Subcutaneous abdominal adipose tissue (tissue), 5 donors: ENCODE measurements at regions not wholly inside any gene's neighbourhood (a gene's known extent, or its start where the extent isn't known, plus 50 kb on each side); places are given as distances from the start of the nearest gene placed in this dataset.

Experiments used
- H3K27ac ChIP-seq: one replicate; pipeline ENCODE4 v1.7.0; 2013; ENCODE audit warnings: low read depth, mild to moderate bottlenecking, inconsistent platforms, low read length, moderate library complexity
- H3K27me3 ChIP-seq, 5 donors: one replicate each; pipeline ENCODE4 v1.7.0; 2013; ENCODE audit warnings: low read length in 5 of 5, inconsistent platforms in 1 of 5; ENCODE audit not compliant: control insufficient read depth in 5 of 5, insufficient read depth in 4 of 5
- H3K36me3 ChIP-seq, 5 donors: one replicate each; pipeline ENCODE4 v1.7.0; 2013; ENCODE audit warnings: low read length in 5 of 5; ENCODE audit not compliant: control insufficient read depth in 5 of 5, insufficient read depth in 5 of 5
- H3K4me1 ChIP-seq, 5 donors: one replicate each; pipeline ENCODE4 v1.7.0; 2013; ENCODE audit warnings: low read length in 5 of 5, mild to moderate bottlenecking in 3 of 5, moderate library complexity in 1 of 5; ENCODE audit not compliant: control insufficient read depth in 5 of 5, insufficient read depth in 5 of 5
- H3K4me3 ChIP-seq, 5 donors: one replicate each; pipeline ENCODE4 v1.7.0; 2013; ENCODE audit warnings: low read length in 5 of 5, low read depth in 1 of 5
- H3K9ac ChIP-seq, 5 donors: one replicate each; pipeline ENCODE4 v1.7.0; 2013; ENCODE audit warnings: low read length in 5 of 5, mild to moderate bottlenecking in 4 of 5, moderate library complexity in 3 of 5
- H3K9me3 ChIP-seq, 5 donors: one replicate each; pipeline ENCODE4 v1.7.0; 2013; ENCODE audit warnings: low read length in 5 of 5; ENCODE audit not compliant: control insufficient read depth in 5 of 5
- donor health status: healthy.
- donor health status: healthy.
- donor health status: healthy.
- donor health status: healthy.
- donor health status: healthy.

DNA sequence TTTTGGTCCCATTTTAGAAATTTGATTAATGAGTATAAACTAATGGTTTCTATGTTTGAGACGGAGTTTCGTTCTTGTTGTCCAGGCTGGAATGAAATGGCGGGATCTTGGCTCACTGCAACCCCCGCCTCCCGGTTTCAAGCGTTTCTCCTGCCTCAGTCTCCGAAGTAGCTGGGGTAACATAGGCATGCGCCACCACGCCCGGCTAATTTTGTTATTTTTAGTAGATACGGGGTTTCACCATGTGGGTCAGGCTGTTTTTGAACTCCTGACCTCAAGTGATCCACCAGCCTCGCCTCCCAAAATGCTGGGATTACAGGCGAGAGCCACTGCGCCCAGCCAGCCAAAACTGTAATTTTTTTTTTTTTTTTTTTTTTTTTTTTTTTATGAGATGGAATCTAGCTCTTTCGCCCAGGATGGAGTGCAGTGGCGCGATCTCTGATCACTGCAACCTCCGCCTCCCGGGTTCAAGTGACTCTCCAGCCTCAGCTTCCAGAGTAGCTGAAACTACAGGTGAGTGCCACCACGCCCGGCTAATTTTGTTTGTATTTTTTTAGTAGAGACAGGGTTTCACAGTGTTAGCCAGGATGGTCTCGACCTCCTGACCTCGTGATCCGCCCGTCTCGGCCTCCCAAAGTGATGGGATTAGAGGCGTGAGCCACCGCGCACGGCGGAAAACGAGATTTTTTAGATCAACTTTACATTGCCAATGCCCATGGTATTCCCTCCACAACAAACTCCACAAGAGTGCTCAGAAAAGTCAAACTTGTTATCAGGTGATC, 127.8 kb downstream of the HFE start:
- peak overlapping the region; percentile 6 to 75 (median 66) for H3K4me3 ChIP-seq
- H3K9me3 ChIP-seq: peaks cover 0 to 4% (median 0%) of the 10 kb centered on the region in 5 donors
- H3K9ac ChIP-seq: peak overlapping the region in 1 of 5 donors; percentile 16
- no peak overlapping the region for H3K27ac ChIP-seq
- H3K4me1 ChIP-seq: peaks cover 0 to 25% (median 24%) of the 10 kb centered on the region in 5 donors
- no peaks in the 10 kb centered on the region for H3K36me3 ChIP-seq
- H3K27me3 ChIP-seq: peaks cover 5 to 34% (median 12%) of the 10 kb centered on the region in 5 donors

DNA sequence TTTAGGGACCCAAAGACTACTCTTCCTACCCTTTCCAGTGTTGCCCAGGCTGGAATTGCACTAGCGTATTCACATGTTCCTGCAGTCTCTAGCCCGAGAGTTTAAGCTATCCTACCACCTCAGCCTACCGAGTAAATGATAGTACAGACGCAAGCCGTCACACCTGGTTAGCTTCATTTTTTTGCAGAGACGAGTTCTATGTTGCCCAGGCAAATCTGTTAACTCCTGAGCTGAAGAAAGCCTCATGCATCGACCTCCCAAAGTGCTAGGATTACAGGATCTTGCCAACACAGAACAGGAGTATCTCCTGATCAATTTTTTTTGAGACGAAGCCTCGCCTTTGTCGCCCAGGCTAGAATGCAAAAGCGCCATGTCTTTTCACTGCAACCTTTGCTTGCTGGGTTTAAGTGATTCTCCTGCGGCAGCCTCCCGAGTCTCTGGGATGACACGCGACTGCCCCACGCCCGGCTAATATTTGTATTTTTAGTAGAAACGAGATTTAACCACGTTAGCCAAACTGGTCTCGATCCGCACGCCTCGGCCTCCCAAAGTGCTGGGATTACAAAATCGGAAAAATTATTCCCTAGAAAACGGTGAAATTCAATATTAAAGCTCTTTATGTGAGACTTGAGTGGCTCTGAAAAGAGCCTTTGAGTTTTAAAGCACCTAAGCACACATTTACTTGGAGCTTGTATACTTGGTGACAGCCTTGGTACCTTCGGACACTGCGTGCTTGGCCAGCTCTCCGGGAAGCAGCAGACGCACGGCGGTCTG, 128.5 kb downstream of the HFE start:
- Histone ChIP-seq H3K36me3 (no peaks in the 10 kb centered on the region), H3K27ac (peak overlapping the region; percentile 83), H3K9ac (peak overlapping the region in 3 of 5 donors; percentile 0 to 18 (median 16)), H3K4me1 (peaks cover 0 to 25% (median 24%) of the 10 kb centered on the region in 5 donors), H3K27me3 (peaks cover 5 to 39% (median 12%) of the 10 kb centered on the region in 5 donors), H3K9me3 (peaks cover 0 to 4% (median 0%) of the 10 kb centered on the region in 5 donors), H3K4me3 (peak overlapping the region; percentile 63 to 80 (median 68))

DNA sequence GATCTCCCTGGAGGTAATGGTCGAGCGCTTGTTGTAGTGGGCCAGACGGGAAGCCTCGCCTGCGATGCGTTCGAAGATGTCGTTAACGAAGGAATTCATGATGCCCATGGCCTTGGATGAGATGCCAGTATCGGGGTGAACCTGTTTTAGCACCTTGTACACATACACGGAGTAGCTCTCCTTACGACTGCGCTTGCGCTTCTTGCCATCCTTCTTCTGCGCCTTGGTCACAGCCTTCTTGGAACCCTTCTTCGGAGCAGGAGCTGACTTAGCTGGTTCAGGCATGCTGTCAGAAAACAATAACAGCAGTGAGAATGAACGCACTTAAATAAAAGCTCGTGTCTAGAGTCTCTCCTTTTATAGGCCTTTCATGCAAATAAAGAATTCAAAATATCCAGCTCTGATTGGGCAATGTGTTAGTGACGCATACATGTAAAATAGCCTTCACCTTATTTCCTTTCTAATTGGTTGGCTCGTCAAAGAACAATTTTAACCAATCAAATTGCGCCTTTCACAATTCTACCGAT, 129.2 kb downstream of the HFE start:
- Histone ChIP-seq H3K27ac (peak overlapping the region; percentile 83), H3K36me3 (no peaks in the 10 kb centered on the region), H3K4me3 (peak overlapping the region; percentile 63 to 80 (median 68)), H3K27me3 (peaks cover 5 to 39% (median 12%) of the 10 kb centered on the region in 5 donors), H3K9me3 (peaks cover 0 to 4% (median 0%) of the 10 kb centered on the region in 5 donors), H3K9ac (peak overlapping the region in 3 of 5 donors; percentile 1 to 52 (median 18)), H3K4me1 (peaks cover 0 to 25% (median 24%) of the 10 kb centered on the region in 5 donors)

DNA sequence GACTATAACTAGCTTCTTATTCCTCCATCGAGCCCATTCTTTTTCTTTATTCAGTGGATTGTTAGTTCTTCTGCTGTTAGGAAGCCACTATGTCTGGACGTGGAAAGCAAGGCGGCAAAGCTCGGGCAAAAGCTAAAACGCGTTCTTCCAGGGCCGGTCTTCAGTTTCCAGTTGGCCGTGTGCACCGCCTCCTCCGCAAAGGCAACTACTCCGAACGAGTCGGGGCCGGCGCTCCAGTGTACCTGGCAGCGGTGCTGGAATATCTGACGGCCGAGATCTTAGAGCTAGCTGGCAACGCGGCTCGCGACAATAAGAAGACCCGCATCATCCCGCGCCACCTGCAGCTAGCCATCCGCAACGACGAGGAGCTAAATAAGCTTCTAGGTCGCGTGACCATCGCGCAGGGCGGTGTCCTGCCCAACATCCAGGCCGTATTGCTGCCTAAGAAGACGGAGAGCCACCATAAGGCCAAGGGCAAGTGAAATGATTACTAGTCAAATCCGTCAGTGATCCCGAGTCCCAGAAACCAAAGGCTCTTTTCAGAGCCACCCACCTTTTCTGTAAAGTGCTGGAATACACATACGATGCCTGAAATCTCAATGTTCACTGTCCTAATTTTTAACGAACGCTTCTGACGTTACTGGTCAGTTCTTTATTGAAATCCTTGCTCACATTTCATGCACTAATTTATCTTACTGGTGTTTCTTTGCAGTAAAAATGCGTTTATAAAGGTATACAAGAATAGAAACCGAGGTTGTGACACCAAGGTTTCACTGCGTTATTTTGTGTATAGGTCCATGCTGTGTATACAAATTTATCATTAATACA, 129.9 kb downstream of the HFE start:
- H3K36me3 ChIP-seq: no peaks in the 10 kb centered on the region
- H3K27me3 ChIP-seq: peaks cover 5 to 39% (median 12%) of the 10 kb centered on the region in 5 donors
- H3K9me3 ChIP-seq: peaks cover 0 to 4% (median 0%) of the 10 kb centered on the region in 5 donors
- H3K27ac ChIP-seq: peak overlapping the region; percentile 83
- H3K4me1 ChIP-seq: peaks cover 0 to 25% (median 24%) of the 10 kb centered on the region in 5 donors
- H3K4me3 ChIP-seq: peak overlapping the region; percentile 63 to 80 (median 68)
- peak overlapping the region in 4 of 5 donors; percentile 38 to 74 (median 48) for H3K9ac ChIP-seq

DNA sequence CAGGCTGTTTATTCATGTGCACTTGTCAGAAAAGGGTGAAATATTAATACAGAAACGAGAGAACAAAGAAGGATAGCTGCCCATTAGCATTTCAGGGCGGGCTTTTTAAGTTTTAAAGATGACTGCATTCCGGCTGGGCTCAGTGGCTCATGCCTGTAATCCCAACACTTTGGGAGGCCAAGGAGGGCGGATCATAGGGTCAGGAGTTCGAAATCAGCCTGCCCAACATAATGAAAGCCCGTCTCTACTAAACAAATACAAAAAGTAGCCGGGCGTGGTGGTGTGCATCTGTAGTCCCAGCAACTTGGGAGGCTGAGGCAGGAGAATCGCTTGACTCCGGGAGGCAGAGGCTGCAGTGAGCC, 130.5 kb downstream of the HFE start:
- Histone ChIP-seq H3K36me3 (no peaks in the 10 kb centered on the region), H3K27ac (peak overlapping the region; percentile 83), H3K4me3 (peak overlapping the region; percentile 63 to 80 (median 68)), H3K9me3 (peaks cover 0 to 4% (median 0%) of the 10 kb centered on the region in 5 donors), H3K4me1 (peaks cover 0 to 25% (median 24%) of the 10 kb centered on the region in 5 donors), H3K9ac (peak overlapping the region in 3 of 5 donors; percentile 43 to 74 (median 54)), H3K27me3 (peaks cover 5 to 42% (median 12%) of the 10 kb centered on the region in 5 donors)

DNA sequence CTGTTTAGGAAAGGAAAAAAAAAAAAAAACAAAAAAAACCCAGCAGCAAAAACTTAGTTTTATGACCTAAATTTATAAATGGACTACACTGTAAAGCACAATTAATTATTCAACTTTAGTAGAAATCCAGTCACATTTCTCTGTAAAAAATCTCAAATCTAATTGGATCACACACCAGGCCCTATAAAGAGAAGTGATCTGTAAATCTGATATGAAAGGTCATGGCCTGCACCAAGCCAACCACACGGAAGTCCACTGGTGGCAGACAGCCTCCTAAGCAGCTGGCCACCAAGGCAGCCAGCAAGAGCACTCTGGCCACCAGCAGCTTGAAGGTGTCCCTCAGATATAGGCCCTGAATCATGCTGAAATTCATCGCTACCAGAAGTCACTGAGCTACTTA, 131.6 kb downstream of the HFE start:
- Histone ChIP-seq H3K9me3 (peaks cover 0 to 4% (median 0%) of the 10 kb centered on the region in 5 donors), H3K9ac (no peak overlapping the region), H3K27me3 (peaks cover 5 to 47% (median 17%) of the 10 kb centered on the region in 5 donors), H3K4me3 (no peak overlapping the region), H3K36me3 (no peaks in the 10 kb centered on the region), H3K4me1 (peaks cover 0 to 30% (median 24%) of the 10 kb centered on the region in 5 donors), H3K27ac (no peak overlapping the region)

DNA sequence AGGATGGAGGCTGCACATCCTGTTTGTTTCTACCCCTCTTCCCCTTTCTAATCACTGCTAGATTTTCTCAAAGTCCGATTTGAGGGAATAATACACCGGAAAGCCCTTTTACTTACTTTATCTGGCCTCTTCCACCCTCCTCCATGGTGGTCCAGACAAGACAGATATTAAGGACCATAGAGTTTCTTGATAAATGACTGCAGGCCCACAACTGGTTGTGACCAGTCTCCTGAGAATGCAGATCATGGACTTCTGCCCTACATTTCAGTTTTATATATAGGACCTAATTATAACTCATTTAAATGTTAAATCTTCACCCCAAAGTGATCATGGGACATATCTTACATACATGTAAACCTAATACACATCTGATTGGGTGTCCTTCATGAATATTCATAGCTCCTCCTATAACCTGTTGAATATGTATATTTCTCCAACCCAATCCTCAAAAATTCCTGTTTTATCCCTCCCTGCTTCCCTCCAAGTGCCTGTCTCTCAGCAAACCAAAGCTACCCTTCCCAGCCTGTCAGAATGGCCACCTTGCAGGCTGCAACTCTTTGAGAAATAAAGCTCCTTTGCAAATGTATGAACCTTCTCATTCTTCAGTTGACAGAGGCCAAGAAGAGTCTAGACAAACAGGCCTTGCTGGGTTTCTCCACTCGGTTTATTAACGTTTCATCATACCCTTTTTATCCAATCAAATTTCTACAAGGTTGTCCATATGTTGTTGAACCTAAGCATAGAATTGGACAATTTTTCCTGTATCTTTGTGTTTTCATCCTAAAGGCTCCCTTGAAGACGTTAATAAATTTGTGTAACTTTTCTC, 133.1 kb downstream of the HFE start:
- no peak overlapping the region for H3K27ac ChIP-seq
- H3K9ac ChIP-seq: no peak overlapping the region
- no peak overlapping the region for H3K4me3 ChIP-seq
- no peaks in the 10 kb centered on the region for H3K36me3 ChIP-seq
- peaks cover 3 to 49% (median 16%) of the 10 kb centered on the region in 5 donors for H3K27me3 ChIP-seq
- H3K9me3 ChIP-seq: peaks cover 0 to 9% (median 4%) of the 10 kb centered on the region in 5 donors
- peaks cover 0 to 38% (median 20%) of the 10 kb centered on the region in 5 donors for H3K4me1 ChIP-seq

DNA sequence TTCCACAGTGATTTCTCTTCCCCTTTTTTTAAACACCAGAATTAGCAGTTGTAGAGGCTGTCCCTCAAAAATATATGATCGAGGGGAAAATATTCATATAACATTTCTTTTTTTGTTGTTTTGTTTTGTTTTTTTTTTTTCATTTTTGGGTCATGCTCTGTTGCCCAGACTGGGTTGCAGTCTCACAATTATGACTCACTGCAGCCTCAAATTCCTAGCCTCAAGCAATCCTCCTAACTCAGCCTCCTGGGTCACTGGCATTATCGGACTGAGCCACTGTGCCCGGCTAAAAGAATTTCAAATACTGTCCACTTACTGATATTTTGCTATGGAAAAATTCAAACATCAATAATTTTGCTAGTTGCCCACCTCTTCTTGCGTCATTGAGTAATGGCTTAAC, 134.0 kb downstream of the HFE start:
- peaks cover 0 to 12% (median 7%) of the 10 kb centered on the region in 5 donors for H3K9me3 ChIP-seq
- H3K27me3 ChIP-seq: peaks cover 4 to 47% (median 16%) of the 10 kb centered on the region in 5 donors

More for the DNA sequence above, 134.0 kb downstream of the HFE start:
- no peak overlapping the region for H3K4me3 ChIP-seq
- H3K9ac ChIP-seq: no peak overlapping the region
- no peak overlapping the region for H3K27ac ChIP-seq
- H3K36me3 ChIP-seq: no peaks in the 10 kb centered on the region
- peaks cover 0 to 31% (median 13%) of the 10 kb centered on the region in 5 donors for H3K4me1 ChIP-seq
